Fibroblast of mammary gland (primary cell): ENCODE measurements at regions not wholly inside any gene's neighbourhood (a gene's known extent, or its start where the extent isn't known, plus 50 kb on each side); places are given as distances from the start of the nearest gene placed in this dataset.

Experiments
- DNase-seq: peaks from one replicate; pipeline ENCODE4 v3.0.0-alpha.2; 2010; ENCODE audit warnings: low read depth
- H3K4me3 ChIP-seq: 2 replicates; pipeline ENCODE4 v1.5.1; 2011; ENCODE audit warnings: low read depth, mild to moderate bottlenecking, low read length, moderate library complexity; ENCODE audit not compliant: control insufficient read depth
- CTCF ChIP-seq: conservative IDR thresholded peaks from 2 replicates; pipeline ENCODE4 v1.5.1; 2011; ENCODE audit warnings: low read depth, low read length, inconsistent platforms; ENCODE audit not compliant: control insufficient read depth, insufficient read depth

GRCh38 chr6:156113631-156114030, 658.0 kb upstream of the NOX3 start:
- H3K4me3 ChIP-seq = no peak overlapping the region
- no peak for TF ChIP-seq CTCF
- no peak for DNase-seq

- H3K4me3 ChIP-seq = no peak overlapping the region
- TF ChIP-seq CTCF = no peak
- DNase-seq = no peak
These were observed 656.3 kb upstream of the NOX3 start for GRCh38 chr6:156111913-156112312.

- DNase-seq = no peak
- no peak for TF ChIP-seq CTCF
- no peak overlapping the region for H3K4me3 ChIP-seq
These were observed 654.6 kb upstream of the NOX3 start for GRCh38 chr6:156110249-156110648.

GRCh38 chr6:156109713-156110112, 654.1 kb upstream of the NOX3 start:
- H3K4me3 ChIP-seq = no peak overlapping the region
- no peak for DNase-seq
- TF ChIP-seq CTCF = no peak

GRCh38 chr6:156107624-156108101, 652.0 kb upstream of the NOX3 start:
- DNase-seq = no peak
- no peak overlapping the region for H3K4me3 ChIP-seq
- TF ChIP-seq CTCF = no peak

GRCh38 chr6:156102129-156102528, 646.5 kb upstream of the NOX3 start:
- H3K4me3 ChIP-seq = no peak overlapping the region
- TF ChIP-seq CTCF = no peak
- no peak for DNase-seq

DNA sequence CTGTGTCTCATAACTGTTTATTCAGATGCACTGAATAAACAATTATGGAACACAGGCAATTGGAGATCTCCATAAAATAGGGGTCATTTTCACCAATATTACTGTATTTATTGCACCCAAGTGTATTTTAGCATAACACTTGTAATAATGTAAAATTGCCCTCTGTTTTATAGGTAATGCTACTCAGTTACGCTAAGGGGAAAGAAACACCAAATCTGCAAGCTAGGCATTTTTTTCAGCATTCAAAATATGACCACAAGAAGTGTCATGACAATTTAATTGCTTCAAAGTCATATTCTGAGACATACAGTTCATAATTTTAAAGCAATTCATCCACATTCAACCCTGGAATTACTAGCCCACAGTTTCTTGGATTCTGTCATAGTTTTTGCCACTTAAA, 643.2 kb upstream of the NOX3 start:
- DNase-seq = no peak
- H3K4me3 ChIP-seq = no peak overlapping the region
- TF ChIP-seq CTCF = no peak
